Daoy (cell line): ENCODE measurements at regions not wholly inside any gene's neighbourhood (a gene's known extent, or its start where the extent isn't known, plus 50 kb on each side); places are given as distances from the start of the nearest gene placed in this dataset.
"Not testable (repeated sequence)": the region's sequence is repeated elsewhere in the genome, so short reads cannot be mapped to it uniquely, and the experiment has no call there.

Experiments used
- DNase-seq: peaks from one replicate; pipeline ENCODE4 v3.0.0-alpha.2; 2015; ENCODE audit warnings: low read depth

DNA sequence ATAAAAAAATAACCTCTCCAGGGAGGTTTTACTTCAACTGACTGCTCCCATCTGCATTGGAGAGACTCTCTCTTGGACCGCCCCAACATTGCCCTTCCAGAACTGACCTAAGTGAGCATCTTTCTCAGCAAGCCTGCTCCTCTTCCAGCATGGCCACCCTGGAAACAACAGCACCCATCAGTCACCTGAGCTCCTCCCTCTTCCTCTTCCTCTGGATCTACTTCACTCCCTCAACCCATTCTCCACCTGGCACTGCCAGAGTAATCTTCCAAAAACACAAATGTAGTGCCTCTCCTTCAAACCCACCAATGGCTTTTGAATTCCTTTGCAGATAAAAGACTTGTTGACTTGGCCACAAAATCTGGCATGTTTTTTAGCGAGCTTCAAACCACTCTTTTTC is 128.8 kb upstream of the NR2F2 start:
- no peak for DNase-seq

DNA sequence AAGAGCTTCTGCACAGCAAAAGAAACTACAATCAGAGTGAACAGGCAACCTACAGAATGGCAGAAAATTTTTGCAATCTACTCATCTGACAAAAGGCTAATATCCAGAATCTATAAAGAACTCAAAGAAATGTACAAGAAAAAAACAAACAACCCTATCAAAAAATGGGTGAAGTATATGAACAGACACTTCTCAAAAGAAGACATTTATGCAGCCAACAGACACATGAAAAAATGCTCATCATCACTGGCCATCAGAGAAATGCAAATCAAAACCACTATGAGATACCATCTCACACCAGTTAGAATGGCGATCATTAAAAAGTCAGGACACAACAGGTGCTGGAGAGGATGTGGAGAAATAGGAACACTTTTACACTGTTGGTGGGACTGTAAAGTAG is 124.9 kb upstream of the NR2F2 start:
- DNase-seq: not testable (repeated sequence)

DNA sequence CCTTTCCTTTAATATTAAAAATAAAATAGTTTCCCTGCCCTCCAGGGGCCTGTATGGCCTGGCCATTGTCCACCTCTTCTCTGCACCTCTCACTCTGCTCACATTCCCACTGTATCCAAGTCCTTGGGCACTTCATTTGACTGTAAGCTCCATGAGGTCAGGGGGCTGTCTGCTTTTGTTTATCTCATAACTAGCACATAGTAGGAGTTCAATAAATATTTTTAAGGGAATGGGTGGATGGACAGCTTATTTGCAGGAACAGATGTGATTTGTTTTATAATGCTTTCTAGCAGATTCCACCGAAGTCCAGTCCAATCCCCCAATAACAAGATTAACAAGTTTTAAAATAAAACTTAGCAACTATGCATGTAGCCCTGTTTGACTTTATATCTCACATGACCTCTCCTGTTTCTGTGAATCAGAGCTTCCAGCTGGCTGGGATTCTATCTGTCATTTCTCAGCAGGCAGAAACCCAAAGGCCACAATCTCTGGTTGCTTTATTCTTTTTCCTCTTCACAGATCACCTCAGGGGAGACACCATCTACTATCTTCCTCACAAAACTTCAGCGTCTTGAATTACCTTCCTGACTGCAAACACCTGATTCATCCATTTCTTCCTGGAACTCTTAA is 123.0 kb upstream of the NR2F2 start:
- no peak for DNase-seq

DNA sequence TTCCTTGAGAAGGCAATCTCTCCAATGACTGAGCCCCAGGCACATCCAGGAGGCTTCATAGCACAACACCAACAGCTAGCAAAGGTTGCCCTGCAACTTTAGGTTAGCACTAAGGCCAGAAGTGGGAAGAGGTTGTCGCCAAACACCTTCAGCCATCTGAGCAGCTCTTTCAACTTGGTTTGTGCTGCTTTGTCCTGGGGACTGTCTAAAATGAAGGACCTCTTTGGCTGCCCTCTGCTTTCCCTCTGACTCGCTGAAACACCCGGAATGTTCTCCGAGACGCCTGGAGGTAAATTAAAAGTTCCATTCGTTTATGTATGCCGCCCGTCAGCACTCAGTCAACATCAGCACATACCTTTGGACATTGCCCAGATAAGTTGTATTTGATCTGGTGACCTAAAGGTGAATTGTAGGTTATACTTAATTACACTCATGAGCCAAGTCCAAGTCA is 121.2 kb upstream of the NR2F2 start:
- no peak for DNase-seq

DNA sequence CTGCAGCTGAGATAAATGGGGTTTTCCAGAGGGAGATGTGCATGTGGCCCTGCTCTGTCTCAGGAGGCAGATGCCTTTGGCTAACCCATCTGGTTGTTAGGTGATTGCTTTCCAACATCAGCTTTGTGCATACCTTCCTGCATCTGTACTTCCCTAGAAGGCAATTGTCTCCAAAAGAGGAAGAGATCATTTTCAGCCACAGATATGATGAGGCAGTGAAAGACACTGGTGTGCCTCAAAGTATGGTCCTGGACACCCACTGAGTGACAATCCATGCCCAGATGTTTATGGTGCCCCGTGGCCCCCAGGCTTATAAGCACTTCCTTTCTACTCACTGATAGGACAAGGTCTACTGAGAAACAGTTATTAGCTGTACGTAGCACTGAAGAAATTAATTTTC is 117.5 kb upstream of the NR2F2 start:
- no peak for DNase-seq

DNA sequence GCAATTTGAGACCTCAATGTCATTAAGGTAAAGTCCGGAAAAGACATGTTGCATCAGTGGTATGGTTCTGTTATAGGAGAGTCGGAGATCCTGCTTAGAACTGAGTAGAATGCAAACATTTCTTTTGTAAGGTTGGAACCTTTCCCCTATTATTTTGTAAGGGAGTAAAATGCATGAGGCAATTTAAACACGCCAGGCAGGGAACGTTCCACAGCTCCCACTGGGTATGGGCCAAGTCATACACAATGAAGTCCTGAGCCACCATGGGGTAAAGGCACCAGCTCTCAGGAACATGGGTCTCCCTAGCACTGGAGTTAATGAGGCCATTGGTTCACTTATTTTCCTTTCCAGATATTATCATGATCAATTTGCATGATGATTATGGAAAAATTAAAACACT is 116.6 kb upstream of the NR2F2 start:
- DNase-seq: no peak

DNA sequence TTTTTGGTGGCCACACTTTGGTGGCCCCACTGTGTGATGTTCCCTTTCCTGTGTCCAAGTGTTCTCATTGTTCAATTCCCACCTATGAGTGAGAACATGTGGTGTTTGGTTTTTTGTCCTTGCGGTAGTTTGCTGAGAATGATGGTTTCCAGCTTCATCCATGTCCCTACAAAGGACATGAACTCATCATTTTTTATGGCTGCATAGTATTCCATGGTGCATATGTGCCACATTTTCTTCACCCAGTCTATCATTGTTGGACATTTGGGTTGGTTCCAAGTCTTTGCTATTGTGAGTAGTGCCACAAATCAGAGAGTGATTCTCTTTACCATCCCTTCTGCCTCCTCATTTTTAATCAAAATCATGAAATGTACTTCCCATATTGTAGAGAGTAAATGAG is 114.0 kb upstream of the NR2F2 start:
- not testable (repeated sequence) for DNase-seq

DNA sequence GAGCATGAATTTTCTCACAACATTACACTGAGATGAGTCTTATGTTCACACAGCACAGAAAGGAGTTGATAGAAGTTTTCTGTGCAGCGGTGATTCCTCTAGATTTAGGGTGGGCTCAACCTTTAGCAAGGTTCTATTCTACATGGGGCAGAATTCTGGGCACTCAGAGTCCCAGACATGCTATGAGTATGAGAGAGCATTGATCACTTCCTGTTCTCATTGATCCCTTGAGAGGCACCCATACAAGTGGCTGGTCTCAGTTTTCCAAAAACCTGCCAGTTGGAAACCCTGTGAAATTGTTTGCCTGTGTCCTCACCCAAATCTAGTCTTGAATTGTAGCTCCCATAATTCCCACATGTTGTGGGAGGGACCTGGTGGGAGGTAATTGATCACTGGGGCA is 112.5 kb upstream of the NR2F2 start:
- no peak for DNase-seq

DNA sequence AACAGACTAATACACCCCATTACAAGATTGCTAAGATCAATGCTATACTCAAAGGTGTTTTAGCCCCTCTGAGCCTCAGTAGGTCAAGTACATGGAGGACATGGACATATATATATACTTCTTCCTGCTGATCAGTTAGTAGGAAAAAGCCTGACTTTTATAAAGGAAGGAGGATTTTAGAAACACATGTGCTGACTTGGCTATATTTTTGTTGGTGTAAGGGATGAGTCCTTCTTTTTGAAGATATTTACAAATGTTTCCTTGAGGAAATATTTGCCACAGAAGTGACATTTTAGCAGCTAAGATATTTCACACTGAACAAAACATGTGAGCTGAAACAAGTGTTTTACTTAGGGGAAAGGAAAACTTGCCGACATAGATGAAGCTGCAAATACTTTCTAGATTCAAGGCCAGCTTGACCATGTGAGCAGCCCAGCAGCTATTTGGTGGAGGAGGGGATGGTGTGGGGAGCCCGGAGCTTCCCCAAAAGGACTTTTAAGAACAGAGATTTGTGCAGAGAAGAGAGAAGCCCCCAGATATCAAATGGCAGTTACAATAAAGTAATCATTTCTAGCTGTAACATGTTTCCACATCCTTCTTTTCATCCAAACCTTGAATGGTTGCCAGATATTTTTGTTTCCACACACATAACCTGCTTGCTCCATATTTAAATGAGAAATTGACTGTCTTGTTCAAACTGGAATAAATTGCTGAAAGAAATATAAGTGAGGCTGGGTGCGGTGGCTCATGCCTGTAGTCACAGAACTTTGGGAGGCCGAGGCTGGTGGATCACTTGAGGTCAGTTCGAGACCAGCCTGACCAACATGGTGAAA is 111.7 kb upstream of the NR2F2 start:
- no peak for DNase-seq

DNA sequence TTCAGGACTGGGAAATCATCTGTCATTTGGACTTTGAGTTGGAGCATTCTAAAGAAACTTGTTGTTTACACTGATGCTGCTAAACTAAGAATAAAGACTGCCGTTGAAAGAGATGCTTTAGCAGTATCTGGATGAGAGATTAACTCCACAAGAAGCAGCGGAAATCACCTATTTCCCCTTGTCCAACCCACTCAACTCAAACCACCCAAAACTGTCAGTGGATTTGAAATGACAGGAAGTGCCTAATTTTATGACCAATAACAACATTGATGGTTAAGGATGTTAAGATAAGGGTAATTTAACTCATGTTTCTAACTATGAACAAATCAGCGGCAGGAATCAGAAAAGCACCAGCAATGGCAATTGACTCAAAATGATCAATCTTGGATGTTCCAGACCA is 110.8 kb upstream of the NR2F2 start:
- no peak for DNase-seq

DNA sequence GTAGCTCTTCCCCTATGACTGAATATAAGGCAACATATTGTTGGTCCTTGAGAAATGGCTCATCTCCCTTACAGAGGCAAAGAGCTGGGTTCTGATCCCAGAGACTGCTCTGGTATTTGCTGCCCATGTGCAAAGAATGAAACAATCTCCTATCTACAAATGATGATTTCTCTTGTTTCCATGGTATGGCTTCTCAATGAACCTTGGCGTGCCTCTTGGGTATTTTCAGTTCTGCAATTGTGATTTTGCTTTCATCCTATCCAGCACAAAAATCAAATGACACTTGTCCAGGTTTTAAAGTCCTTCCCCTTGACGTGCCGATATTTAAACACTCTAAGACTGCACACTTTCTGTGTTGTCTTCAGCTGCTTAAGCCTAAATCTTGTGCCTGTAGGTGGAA is 109.8 kb upstream of the NR2F2 start:
- DNase-seq: no peak

DNA sequence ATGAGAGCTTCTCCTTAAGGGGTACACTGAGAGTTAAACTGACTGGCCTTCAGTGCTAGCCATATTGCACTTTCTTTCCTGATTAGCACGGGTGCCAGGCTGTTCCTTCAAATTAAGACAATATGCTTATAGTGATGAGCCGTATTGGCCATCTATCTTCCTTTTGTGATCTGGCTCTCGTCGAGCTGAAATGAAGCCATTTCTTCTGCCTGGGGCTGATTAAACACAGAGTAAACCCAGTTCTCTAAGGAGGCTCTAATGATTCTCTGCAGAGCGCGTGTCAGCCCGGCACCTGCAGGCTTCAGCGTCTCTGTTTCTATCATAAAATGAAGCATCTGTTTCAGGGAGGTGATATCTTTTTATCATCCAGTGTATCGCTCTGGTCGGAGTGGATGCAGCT is 107.5 kb upstream of the NR2F2 start:
- no peak for DNase-seq

DNA sequence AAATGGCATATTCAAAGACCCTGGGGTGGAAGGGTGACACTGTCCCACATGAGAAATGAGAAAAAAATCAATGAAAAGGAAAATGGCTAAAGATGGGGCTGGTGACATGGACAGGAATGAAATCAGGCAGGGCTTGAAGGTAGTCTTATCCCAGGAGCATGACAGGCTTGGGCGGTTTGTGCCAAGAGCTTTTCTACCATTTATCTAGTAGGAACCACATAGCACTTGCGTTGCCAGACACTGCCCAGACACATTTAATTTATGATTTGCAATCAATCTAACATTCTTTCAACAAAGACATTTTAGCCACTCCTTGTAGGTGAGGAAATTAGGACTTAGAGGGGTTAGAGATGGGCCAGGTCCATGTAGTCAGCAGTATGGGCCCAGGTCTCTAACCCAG is 106.6 kb upstream of the NR2F2 start:
- no peak for DNase-seq

DNA sequence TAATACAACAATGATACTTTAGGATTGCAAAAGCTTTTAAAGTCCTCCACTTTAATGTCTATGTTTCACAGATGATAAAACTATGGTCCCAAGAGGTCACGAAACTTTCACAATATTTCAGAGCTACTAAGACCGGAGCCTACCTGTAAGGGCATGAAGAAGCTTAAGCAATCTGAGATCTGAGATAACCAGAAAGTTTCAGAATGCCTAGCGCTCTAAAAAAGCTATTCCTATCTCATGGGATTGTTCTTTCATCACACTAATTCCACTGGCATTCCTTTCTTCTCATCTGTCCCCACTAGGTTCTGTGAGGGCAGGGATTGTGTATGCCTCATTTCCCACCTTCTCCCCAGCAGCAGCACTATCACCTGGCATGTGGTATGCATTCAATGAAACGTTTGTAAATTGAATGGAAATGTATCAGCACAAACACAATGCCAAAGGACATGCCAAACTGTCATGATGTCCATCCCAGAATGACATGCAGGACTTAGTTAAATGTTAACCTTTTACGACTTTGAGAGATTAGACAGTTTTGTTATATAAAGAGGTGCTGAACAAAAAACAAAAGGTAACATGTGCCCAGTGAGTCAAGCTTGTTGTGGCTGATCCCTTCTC is 104.7 kb upstream of the NR2F2 start:
- DNase-seq: no peak

DNA sequence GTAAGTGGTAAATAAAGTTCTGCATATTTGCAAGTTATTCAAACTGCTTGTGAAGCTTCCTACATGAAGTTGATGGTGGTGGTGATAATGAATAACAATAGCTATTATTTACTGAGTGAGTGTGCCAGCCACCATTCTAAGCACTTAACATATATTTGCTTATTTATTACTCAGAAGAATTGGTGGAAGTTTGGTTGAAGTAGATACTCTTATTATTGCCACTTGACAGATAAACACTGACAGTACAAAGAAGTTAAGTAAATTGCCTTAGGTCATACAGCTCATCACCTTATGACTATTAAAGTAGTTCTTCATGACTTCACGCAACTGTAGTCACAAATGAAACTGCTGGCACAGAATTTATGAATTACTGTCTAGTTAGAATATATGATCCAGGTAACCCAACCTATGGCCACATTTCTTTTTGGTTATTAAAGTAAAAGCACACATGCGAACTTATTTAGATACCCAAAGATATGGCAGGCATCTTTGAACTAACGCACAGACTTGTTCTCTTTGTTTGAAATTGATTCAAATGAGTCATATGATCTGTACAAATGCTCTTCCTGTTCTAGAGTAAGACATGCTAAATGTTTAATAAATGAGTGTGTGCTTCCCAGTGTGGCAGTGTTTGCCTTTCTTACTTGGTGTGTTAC is 99.8 kb upstream of the NR2F2 start:
- peak; percentile 17 for DNase-seq

DNA sequence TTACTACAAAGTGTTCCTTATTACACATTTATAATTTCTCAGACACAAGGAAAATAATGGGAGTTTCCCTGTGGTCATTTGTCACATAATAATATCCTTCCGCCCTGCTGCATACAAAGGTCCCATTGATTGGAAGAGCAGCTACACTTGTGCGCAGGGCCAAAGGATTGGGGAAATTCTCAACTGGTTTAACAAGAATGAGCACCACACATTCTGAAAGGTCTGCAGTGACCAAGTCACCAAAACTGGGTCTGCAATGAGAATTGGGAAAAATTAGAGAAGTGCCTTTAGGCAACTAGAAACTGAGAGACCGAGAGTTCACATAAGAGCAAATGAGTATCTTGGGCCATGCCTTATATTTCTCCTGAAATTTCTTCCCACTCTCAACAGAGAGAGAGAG is 98.2 kb upstream of the NR2F2 start:
- DNase-seq: no peak

DNA sequence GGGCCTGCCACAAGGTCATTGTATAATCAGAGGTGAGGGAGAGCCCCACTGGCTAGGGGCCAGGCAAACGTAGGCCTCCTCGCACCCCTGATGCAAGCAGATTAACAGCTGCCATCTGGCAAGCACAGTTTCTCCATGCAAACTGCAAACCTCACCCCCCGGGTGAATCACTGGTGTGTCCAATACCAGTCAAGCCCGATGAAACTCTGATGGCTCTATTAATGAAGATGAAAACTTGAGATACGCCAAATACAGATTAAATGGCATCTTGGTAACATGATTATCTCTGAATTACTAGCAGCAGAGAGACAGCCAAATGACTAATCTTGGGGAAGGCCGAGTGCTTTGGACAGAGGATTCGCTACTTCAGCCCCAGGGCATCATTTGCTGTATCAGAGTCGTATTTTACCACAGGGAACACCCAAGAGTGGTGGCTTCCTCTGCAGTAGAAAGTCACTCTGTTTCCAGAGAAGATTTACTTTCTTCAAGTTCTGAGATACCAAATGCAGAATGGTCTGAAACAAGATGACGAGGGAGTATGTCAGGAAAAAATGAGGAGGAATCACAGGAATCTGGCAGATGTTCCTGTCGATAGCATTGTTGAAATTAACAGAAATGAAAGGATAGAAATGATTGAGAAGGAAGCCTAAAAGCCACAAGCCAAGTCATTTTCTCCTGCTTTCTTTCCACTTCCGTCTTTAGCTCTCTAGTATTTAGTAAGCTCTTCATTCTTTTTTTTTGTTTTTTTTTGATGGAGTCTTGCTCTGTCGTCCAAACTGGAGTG is 96.2 kb upstream of the NR2F2 start:
- DNase-seq: peak; percentile 61

DNA sequence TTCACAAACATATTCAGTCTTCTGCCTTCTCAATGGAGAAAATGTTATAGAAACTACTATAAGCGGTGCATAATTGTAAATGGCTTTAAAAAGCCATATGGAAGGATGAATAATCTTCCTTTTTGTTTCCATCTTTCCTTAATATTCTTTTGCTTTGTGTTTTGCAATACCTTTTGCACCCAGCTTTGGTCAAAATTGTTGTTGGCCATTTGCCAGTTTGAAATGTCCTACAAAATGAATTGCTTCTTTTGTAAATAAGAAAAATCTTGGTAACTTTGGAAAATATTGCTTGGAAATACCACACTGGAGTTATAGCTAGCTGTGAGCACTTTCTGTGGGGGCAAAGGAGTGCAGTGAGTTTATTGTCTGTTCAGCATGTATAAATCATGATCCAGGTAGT is 93.5 kb upstream of the NR2F2 start:
- DNase-seq: no peak

DNA sequence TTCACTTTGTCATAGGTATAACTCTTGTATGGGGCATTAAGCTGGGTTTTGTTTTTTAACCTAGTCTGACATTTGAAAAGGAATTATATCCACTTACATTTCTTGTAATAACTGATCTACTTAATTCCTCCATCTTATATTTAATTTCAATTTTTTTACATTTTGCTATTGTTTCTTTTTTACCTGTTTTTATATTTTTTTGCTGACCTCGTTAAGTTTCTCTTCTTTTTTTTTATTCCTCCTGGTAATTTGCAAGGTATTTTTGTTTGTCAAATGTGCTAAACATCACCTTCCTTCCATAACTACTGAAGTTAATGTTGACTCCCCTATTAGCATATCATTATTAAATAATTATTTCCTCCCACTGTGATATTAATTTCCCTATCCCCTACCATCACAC is 87.7 kb upstream of the NR2F2 start:
- no peak for DNase-seq

DNA sequence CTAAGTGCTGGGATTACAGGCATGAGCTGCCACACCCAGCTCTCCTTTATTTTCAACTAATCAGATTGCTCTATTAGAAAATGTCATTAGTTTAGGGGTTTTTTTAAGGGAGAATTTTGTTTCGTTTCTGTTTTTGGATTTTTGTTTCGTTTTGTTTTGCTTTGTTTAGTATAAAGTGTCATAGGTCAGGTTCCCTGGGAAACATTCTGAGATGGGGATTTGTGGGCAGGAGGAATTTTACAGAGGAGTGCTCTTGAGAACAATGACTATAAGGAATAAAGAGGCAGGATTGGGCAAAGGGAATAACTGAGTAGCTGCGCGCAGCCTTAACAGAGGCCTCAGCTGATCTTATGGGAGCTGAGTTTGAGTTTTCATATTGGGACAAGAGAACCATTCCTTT is 86.8 kb upstream of the NR2F2 start:
- DNase-seq: no peak

DNA sequence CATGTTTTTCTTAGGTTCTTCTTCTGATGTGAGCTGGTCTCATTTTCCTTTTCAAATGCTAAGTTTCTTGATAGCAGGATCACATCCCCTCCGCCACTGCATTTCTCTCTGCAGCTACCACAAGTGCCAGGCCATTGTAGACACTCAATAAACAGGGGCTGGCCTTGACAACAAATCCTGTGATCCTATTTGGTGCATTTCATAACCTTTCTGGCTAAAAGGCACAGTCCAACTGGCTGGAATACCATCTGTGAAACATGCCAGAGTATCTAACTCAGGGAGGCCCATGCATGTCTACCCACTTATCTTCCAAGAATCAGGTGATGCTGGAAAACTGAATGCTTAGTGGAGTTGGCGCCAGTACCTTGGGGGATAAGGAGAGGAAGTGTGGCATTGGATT is 85.2 kb upstream of the NR2F2 start:
- DNase-seq: no peak

DNA sequence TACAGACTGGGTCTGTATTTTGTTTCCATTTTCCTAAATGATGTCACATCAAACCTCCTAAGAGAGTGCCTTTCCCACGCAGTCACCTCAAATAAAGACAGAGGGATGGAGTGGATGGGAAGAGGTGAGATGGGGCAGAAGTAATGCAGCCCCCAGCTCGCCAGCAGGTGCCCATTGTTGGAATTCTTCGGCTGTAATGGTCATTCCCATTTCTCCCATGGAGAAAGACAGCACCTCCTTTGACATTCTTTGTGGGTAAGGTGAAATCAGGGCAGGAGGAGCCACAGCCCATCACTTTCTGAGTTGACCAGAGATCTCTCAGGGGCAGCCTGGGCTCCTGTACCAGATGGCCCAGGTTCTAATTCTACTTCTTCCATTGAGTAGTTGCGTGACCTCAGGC is 84.4 kb upstream of the NR2F2 start:
- no peak for DNase-seq
